ENCODE measurements at regions not wholly inside any gene's neighbourhood (a gene's known extent, or its start where the extent isn't known, plus 50 kb on each side); places are given as distances from the start of the nearest gene placed in this dataset.
A peak's percentile ranks its signal among the peaks of the same experiment; 100 is the strongest.

GRCh38 chr20:6277661-6278240 is 154.9 kb upstream of the FERMT1 start:
- TF ChIP-seq GATA2 (IDR thresholded peaks at IDR 0.05; ENCODE audit: low read depth, low read length) (no peak), GATA3 (IDR thresholded peaks at IDR 0.05; ENCODE audit: low read depth, low read length) (no peak)

GRCh38 chr20:6269168-6269873 is 146.5 kb upstream of the FERMT1 start:
- TF ChIP-seq GATA3 (IDR thresholded peaks at IDR 0.05; ENCODE audit: low read depth, low read length): no peak
- no peak for TF ChIP-seq GATA2 (IDR thresholded peaks at IDR 0.05; ENCODE audit: low read depth, low read length)

GRCh38 chr20:6265204-6265904 is 142.5 kb upstream of the FERMT1 start:
- TF ChIP-seq GATA3 (IDR thresholded peaks at IDR 0.05; ENCODE audit: low read depth, low read length) (no peak), GATA2 (IDR thresholded peaks at IDR 0.05; ENCODE audit: low read depth, low read length) (no peak)

GRCh38 chr20:6253396-6253795 is 130.6 kb upstream of the FERMT1 start:
- no peak for TF ChIP-seq GATA3 (IDR thresholded peaks at IDR 0.05; ENCODE audit: low read depth, low read length)
- no peak for TF ChIP-seq GATA2 (IDR thresholded peaks at IDR 0.05; ENCODE audit: low read depth, low read length)

- no peak for TF ChIP-seq GATA2 (IDR thresholded peaks at IDR 0.05; ENCODE audit: low read depth, low read length)
- TF ChIP-seq GATA3 (IDR thresholded peaks at IDR 0.05; ENCODE audit: low read depth, low read length): no peak
Measured at GRCh38 chr20:6245436-6245835, 122.6 kb upstream of the FERMT1 start.

- TF ChIP-seq GATA2 (IDR thresholded peaks at IDR 0.05; ENCODE audit: low read depth, low read length) (no peak), GATA3 (IDR thresholded peaks at IDR 0.05; ENCODE audit: low read depth, low read length) (no peak)
Measured at GRCh38 chr20:6241591-6241990, 118.8 kb upstream of the FERMT1 start.

GRCh38 chr20:6240059-6240458 is 117.2 kb upstream of the FERMT1 start:
- TF ChIP-seq GATA3 (IDR thresholded peaks at IDR 0.05; ENCODE audit: low read depth, low read length) (no peak), GATA2 (IDR thresholded peaks at IDR 0.05; ENCODE audit: low read depth, low read length) (no peak)

GRCh38 chr20:6238421-6238820 is 115.6 kb upstream of the FERMT1 start:
- TF ChIP-seq GATA2 (IDR thresholded peaks at IDR 0.05; ENCODE audit: low read depth, low read length): no peak
- no peak for TF ChIP-seq GATA3 (IDR thresholded peaks at IDR 0.05; ENCODE audit: low read depth, low read length)

GRCh38 chr20:6235510-6235909 is 112.7 kb upstream of the FERMT1 start:
- TF ChIP-seq GATA3 (IDR thresholded peaks at IDR 0.05; ENCODE audit: low read depth, low read length): no peak

GRCh38 chr20:6232436-6232835 is 109.6 kb upstream of the FERMT1 start:
- no peak for TF ChIP-seq GATA2 (IDR thresholded peaks at IDR 0.05; ENCODE audit: low read depth, low read length)

GRCh38 chr20:6231556-6231955 is 108.7 kb upstream of the FERMT1 start:
- no peak for TF ChIP-seq GATA3 (IDR thresholded peaks at IDR 0.05; ENCODE audit: low read depth, low read length)

- TF ChIP-seq GATA2 (IDR thresholded peaks at IDR 0.05; ENCODE audit: low read depth, low read length) (no peak), GATA3 (IDR thresholded peaks at IDR 0.05; ENCODE audit: low read depth, low read length) (peak; percentile 67)
Measured at GRCh38 chr20:6228302-6228843, 105.5 kb upstream of the FERMT1 start.

- TF ChIP-seq GATA3 (IDR thresholded peaks at IDR 0.05; ENCODE audit: low read depth, low read length): no peak
- no peak for TF ChIP-seq GATA2 (IDR thresholded peaks at IDR 0.05; ENCODE audit: low read depth, low read length)
Measured at GRCh38 chr20:6213311-6213710, 90.5 kb upstream of the FERMT1 start.

GRCh38 chr20:6212903-6213302 is 90.1 kb upstream of the FERMT1 start:
- TF ChIP-seq GATA3 (IDR thresholded peaks at IDR 0.05; ENCODE audit: low read depth, low read length) (no peak), GATA2 (IDR thresholded peaks at IDR 0.05; ENCODE audit: low read depth, low read length) (no peak)

GRCh38 chr20:6209093-6209492 is 86.3 kb upstream of the FERMT1 start:
- no peak for TF ChIP-seq GATA2 (IDR thresholded peaks at IDR 0.05; ENCODE audit: low read depth, low read length)
- no peak for TF ChIP-seq GATA3 (IDR thresholded peaks at IDR 0.05; ENCODE audit: low read depth, low read length)

All from SH-SY5Y (cell line).